ENCODE measurements at regions not wholly inside any gene's neighbourhood (a gene's known extent, or its start where the extent isn't known, plus 50 kb on each side); places are given as distances from the start of the nearest gene placed in this dataset.

GRCh38 chr17:71252436-71252835 is 868.4 kb upstream of the SOX9 start:
- Histone ChIP-seq H3K9me3 (ENCODE audit: insufficient read depth, low read depth) (0 out of 2 replicates have a peak, but pooled peaks cover 3% of the 10 kb centered on the region), H3K4me1 (replicated peaks; ENCODE audit: insufficient read depth) (no peaks in the 10 kb centered on the region), H4K20me1 (ENCODE audit: insufficient read depth) (no peaks in the 10 kb centered on the region), H3K79me2 (ENCODE audit: low read depth) (no peaks in the 10 kb centered on the region), H3K27me3 (ENCODE audit: insufficient read depth, low read depth) (no peaks in the 10 kb centered on the region), H3K36me3 (ENCODE audit: low read depth) (no peaks in the 10 kb centered on the region), H3K4me3 (no peak overlapping the region), H2AFZ (no peak overlapping the region), H3K9me2 (ENCODE audit: insufficient read depth) (no peaks in the 10 kb centered on the region), H3K4me2 (no peak overlapping the region), H3K27ac (no peak overlapping the region), H3F3A (ENCODE audit: insufficient read depth, low read depth) (no peaks in the 10 kb centered on the region)
- DNase-seq = no peak
- ChIA-PET POLR2A (ENCODE audit: unreplicated experiment) (no interaction called here), CTCF (no interaction called here)
- intact Hi-C loops (cut with micrococcal nuclease; ENCODE audit: unreplicated experiment) = no loop called here
- TF ChIP-seq EZH2 (IDR thresholded peaks at IDR 0.05; ENCODE audit: low read depth) (no peak), CTCF (conservative IDR thresholded peaks at IDR 0.05) (no peak)
- no TSS peak for BruUV-seq (replicated peaks)

- TF ChIP-seq EZH2 (IDR thresholded peaks at IDR 0.05; ENCODE audit: low read depth) = no peak
- TF ChIP-seq CTCF (conservative IDR thresholded peaks at IDR 0.05) = no peak
Observed at GRCh38 chr17:71257096-71257495, 863.7 kb upstream of the SOX9 start.

DNA sequence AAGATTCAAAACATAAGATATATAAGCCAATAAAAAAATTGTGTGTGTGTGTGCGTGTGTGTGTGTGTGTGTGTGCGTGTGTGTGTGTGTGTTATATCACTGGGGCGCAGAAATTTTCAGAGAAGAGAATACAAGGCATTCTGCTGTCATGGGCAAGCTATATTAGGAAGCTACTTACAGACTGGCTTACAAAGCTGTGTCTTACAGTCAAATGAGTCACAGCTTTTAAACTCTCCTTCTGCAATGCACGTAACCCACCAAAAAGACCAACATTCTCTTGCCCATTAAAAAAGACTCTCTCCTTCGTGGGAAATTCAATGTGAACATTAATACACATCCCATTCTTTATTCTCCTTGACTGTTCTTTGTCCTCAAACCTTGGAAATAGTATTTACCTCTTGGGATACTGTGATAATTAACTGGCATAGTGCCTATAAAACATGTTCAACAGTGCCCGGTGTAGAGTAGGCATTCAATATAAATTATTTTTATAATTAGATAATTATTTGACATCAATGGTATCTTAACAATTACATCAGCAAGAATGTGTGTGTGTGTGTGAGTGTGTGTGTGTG is 860.4 kb upstream of the SOX9 start:
- no peak for TF ChIP-seq EZH2 (IDR thresholded peaks at IDR 0.05; ENCODE audit: low read depth)
- no peak for TF ChIP-seq CTCF (conservative IDR thresholded peaks at IDR 0.05)
- Histone ChIP-seq H3K9me2 (ENCODE audit: insufficient read depth) (no peaks in the 10 kb centered on the region), H3K79me2 (ENCODE audit: low read depth) (no peaks in the 10 kb centered on the region), H3K4me3 (no peak overlapping the region), H3K4me2 (no peak overlapping the region), H3K9me3 (ENCODE audit: insufficient read depth, low read depth) (no peaks in the 10 kb centered on the region), H3K27me3 (ENCODE audit: insufficient read depth, low read depth) (no peaks in the 10 kb centered on the region), H2AFZ (no peak overlapping the region), H3F3A (ENCODE audit: insufficient read depth, low read depth) (no peaks in the 10 kb centered on the region), H3K36me3 (ENCODE audit: low read depth) (no peaks in the 10 kb centered on the region), H3K4me1 (replicated peaks; ENCODE audit: insufficient read depth) (no peaks in the 10 kb centered on the region), H3K27ac (no peak overlapping the region), H4K20me1 (ENCODE audit: insufficient read depth) (no peaks in the 10 kb centered on the region)
- ChIA-PET CTCF (interaction anchor here (0.6 to 0.7 kb wide), 2 partner anchors 79 to 357 kb away, joined by 3 to 4 read pairs; no protein-coding TSS in a partner anchor), POLR2A (ENCODE audit: unreplicated experiment) (interaction anchor here (0.6 kb wide), 1 partner anchor 1162 kb away, joined by 3 read pairs; no protein-coding TSS in a partner anchor)
- BruUV-seq (replicated peaks) = no TSS peak
- intact Hi-C loops (cut with micrococcal nuclease; ENCODE audit: unreplicated experiment) = no loop called here
- no peak for DNase-seq

More at GRCh38 chr17:71257096-71257495, 863.7 kb upstream of the SOX9 start:
- H3F3A ChIP-seq (ENCODE audit: insufficient read depth, low read depth) = no peaks in the 10 kb centered on the region
- H3K4me2 ChIP-seq = no peak overlapping the region
- BruUV-seq (replicated peaks) = no TSS peak
- 0 out of 2 replicates have a peak, but pooled peaks cover 3% of the 10 kb centered on the region for H3K9me3 ChIP-seq (ENCODE audit: insufficient read depth, low read depth)
- no peaks in the 10 kb centered on the region for H3K27me3 ChIP-seq (ENCODE audit: insufficient read depth, low read depth)
- ChIA-PET CTCF (no interaction called here), POLR2A (ENCODE audit: unreplicated experiment) (no interaction called here)
- no peaks in the 10 kb centered on the region for H3K9me2 ChIP-seq (ENCODE audit: insufficient read depth)
- H3K4me1 ChIP-seq (replicated peaks; ENCODE audit: insufficient read depth) = no peaks in the 10 kb centered on the region
- no peak overlapping the region for H3K27ac ChIP-seq
- H2AFZ ChIP-seq = no peak overlapping the region
- no peak for DNase-seq
- H3K79me2 ChIP-seq (ENCODE audit: low read depth) = no peaks in the 10 kb centered on the region
- no peak overlapping the region for H3K4me3 ChIP-seq
- no peaks in the 10 kb centered on the region for H4K20me1 ChIP-seq (ENCODE audit: insufficient read depth)
- intact Hi-C loops (cut with micrococcal nuclease; ENCODE audit: unreplicated experiment) = no loop called here
- no peaks in the 10 kb centered on the region for H3K36me3 ChIP-seq (ENCODE audit: low read depth)

All from PC-9 (cell line).